SK-N-SH treated with all-trans-retinoic acid at 6 μM for 48 hours (cell line): ENCODE measurements at regions not wholly inside any gene's neighbourhood (a gene's known extent, or its start where the extent isn't known, plus 50 kb on each side); places are given as distances from the start of the nearest gene placed in this dataset.

Experiments used
- ARNTL ChIP-seq: fragments of 450-650 bp; formaldehyde crosslinking; IDR thresholded peaks from 2 replicates; pipeline ENCODE4 v1.5.0; 2020; ENCODE audit warnings: low read depth, mild to moderate bottlenecking, moderate library complexity, borderline replicate concordance
- PATZ1 ChIP-seq: fragments of 250-450 bp; sonication (Bioruptor Pico); IDR thresholded peaks from 2 replicates; pipeline ENCODE4 v1.8.0; 2020; ENCODE audit warnings: mild to moderate bottlenecking, moderate library complexity, borderline replicate concordance
- POU6F1 ChIP-seq: fragments of 250-450 bp; sonication (Bioruptor Pico); IDR thresholded peaks from 2 replicates; pipeline ENCODE4 v1.8.0; 2021; ENCODE audit warnings: low read depth, mild to moderate bottlenecking, moderate library complexity, borderline replicate concordance
- PPARA ChIP-seq: fragments of 250-450 bp; sonication (Bioruptor Pico); IDR thresholded peaks from 2 replicates; pipeline ENCODE4 v1.5.0; 2020; ENCODE audit warnings: mild to moderate bottlenecking, borderline replicate concordance
- RARB ChIP-seq: fragments of 250-450 bp; sonication (Bioruptor Pico); IDR thresholded peaks from 2 replicates; pipeline ENCODE4 v1.8.0; 2021; ENCODE audit warnings: mild to moderate bottlenecking, moderate library complexity
- ZC3H10 ChIP-seq: fragments of 250-450 bp; sonication (Bioruptor Pico); IDR thresholded peaks from 2 replicates; pipeline ENCODE4 v1.5.1; 2021; ENCODE audit warnings: mild to moderate bottlenecking, moderate library complexity
- ZFP30 ChIP-seq: fragments of 450-650 bp; formaldehyde crosslinking; IDR thresholded peaks from 2 replicates; pipeline ENCODE4 v1.5.0; 2022; ENCODE audit warnings: mild to moderate bottlenecking, moderate library complexity
- ZNF565 ChIP-seq: fragments of 450-650 bp; formaldehyde crosslinking; conservative IDR thresholded peaks from 2 replicates; pipeline ENCODE4 v1.5.0; 2020; ENCODE audit warnings: low read depth, mild to moderate bottlenecking, moderate library complexity

- TF ChIP-seq RARB (no peak), ZNF565 (CRISPR knock-in tag) (no peak), ZFP30 (CRISPR knock-in tag) (no peak), POU6F1 (CRISPR knock-in tag) (no peak), ARNTL (CRISPR knock-in tag) (no peak), ZC3H10 (CRISPR knock-in tag) (no peak), PATZ1 (CRISPR knock-in tag) (no peak), PPARA (no peak)
Observed at GRCh38 chr14:23903442-23903841, 50.1 kb upstream of the DHRS4 start.
